ENCODE measurements at regions not wholly inside any gene's neighbourhood (a gene's known extent, or its start where the extent isn't known, plus 50 kb on each side); places are given as distances from the start of the nearest gene placed in this dataset.

GRCh38 chr6:51337277-51337676, 518.6 kb downstream of the TFAP2B start:
- no peak for TF ChIP-seq POLR2A (IDR thresholded peaks at IDR 0.05)
- no peak for TF ChIP-seq CTCF (IDR thresholded peaks at IDR 0.05)
- TF ChIP-seq POLR2AphosphoS5 (IDR thresholded peaks at IDR 0.05): no peak
- no peak for TF ChIP-seq EP300 (IDR thresholded peaks at IDR 0.05)

Measured in suprapubic skin (tissue), 4 donors.